Activated CD4-positive, alpha-beta T cell treated with anti-CD3 and anti-CD28 coated beads for 36 hours (primary cell): ENCODE measurements at regions not wholly inside any gene's neighbourhood (a gene's known extent, or its start where the extent isn't known, plus 50 kb on each side); places are given as distances from the start of the nearest gene placed in this dataset.
"Not testable (repeated sequence)": the region's sequence is repeated elsewhere in the genome, so short reads cannot be mapped to it uniquely, and the experiment has no call there.

Experiments used
- ATAC-seq: fragments of 200-7000 bp; cut with Tn5 transposase; one replicate; pipeline ENCODE4 v1.10.0; 2021; ENCODE audit warnings: mild to moderate bottlenecking, moderate library complexity
- CTCF ChIA-PET: fragments of 350-600 bp; sonication (Branson Sonifier 250); formaldehyde crosslinking; loops from one replicate; lab custom pipeline; 2021; ENCODE audit warnings: antibody characterized with exemption; lab: Charles Lee
- POLR2A ChIA-PET: fragments of 350-600 bp; sonication (Branson Sonifier 250); formaldehyde crosslinking; loops from one replicate; lab custom pipeline; 2021; ENCODE audit warnings: antibody characterized with exemption, inconsistent platforms; lab: Charles Lee
- DNase-seq: peaks from one replicate; pipeline ENCODE4 v3.0.0-alpha.2; 2020
- H3K27ac Mint-ChIP-seq: one replicate; pipeline ENCODE4 v1.8.0; 2021; ENCODE audit warnings: mixed read lengths
- H3K27me3 Mint-ChIP-seq: one replicate; pipeline ENCODE4 v1.8.0; 2021; ENCODE audit warnings: mixed read lengths
- H3K36me3 Mint-ChIP-seq: one replicate; pipeline ENCODE4 v1.8.0; 2021; ENCODE audit warnings: low read depth, mixed read lengths
- H3K4me1 Mint-ChIP-seq: one replicate; pipeline ENCODE4 v1.8.0; 2021; ENCODE audit warnings: mixed read lengths
- H3K4me3 Mint-ChIP-seq: one replicate; pipeline ENCODE4 v1.8.0; 2021; ENCODE audit warnings: mild to moderate bottlenecking, moderate library complexity, mixed read lengths
- H3K9me3 Mint-ChIP-seq: one replicate; pipeline ENCODE4 v1.8.0; 2021; ENCODE audit warnings: low read depth, mixed read lengths
- intact Hi-C, 2 experiments: fragments of 100-400 bp; cut with DNase I in 1 of 2; cut with micrococcal nuclease in 1 of 2; formaldehyde crosslinking; loops; one replicate each; pipeline versions ENCODE4 v1.14.2 to v1.15.1; 2022 to 2024; cut with DNase I, micrococcal nuclease

GRCh38 chr12:9421520-9422086 is 186.1 kb downstream of the KLRB1 start:
- H3K4me3 Mint-ChIP-seq, result not testable (repeated sequence)
- peak; percentile 30 for ATAC-seq

GRCh38 chr12:9420817-9421519 is 186.7 kb downstream of the KLRB1 start:
- CTCF ChIA-PET, H3K4me3 Mint-ChIP-seq, ATAC-seq, H3K4me1 Mint-ChIP-seq, intact Hi-C loops, H3K27me3 Mint-ChIP-seq, H3K9me3 Mint-ChIP-seq, DNase-seq, H3K27ac Mint-ChIP-seq: not testable (repeated sequence)
- H3K36me3 Mint-ChIP-seq, result peaks cover 12% of the 10 kb centered on the region
- POLR2A ChIA-PET, result interaction anchor here (0.6 kb wide), 1 partner anchor 118 kb away, joined by 3 read pairs; no protein-coding TSS in a partner anchor

More at GRCh38 chr12:9421520-9422086, 186.1 kb downstream of the KLRB1 start:
- H3K9me3 Mint-ChIP-seq, intact Hi-C loops, H3K4me1 Mint-ChIP-seq, CTCF ChIA-PET, DNase-seq, H3K27ac Mint-ChIP-seq, H3K27me3 Mint-ChIP-seq: not testable (repeated sequence)
- H3K36me3 Mint-ChIP-seq, result peaks cover 16% of the 10 kb centered on the region
- POLR2A ChIA-PET, result interaction anchor here (0.6 kb wide), 1 partner anchor 118 kb away, joined by 3 read pairs; no protein-coding TSS in a partner anchor

GRCh38 chr12:9418669-9419041 is 189.1 kb downstream of the KLRB1 start:
- POLR2A ChIA-PET, result interaction anchor here (0.6 kb wide), 1 partner anchor 684 kb away, joined by 7 read pairs; no protein-coding TSS in a partner anchor
- H3K9me3 Mint-ChIP-seq, H3K36me3 Mint-ChIP-seq, ATAC-seq, DNase-seq, intact Hi-C loops, H3K4me1 Mint-ChIP-seq, H3K27ac Mint-ChIP-seq, CTCF ChIA-PET, H3K4me3 Mint-ChIP-seq, H3K27me3 Mint-ChIP-seq: not testable (repeated sequence)

GRCh38 chr12:9417947-9418668 is 189.6 kb downstream of the KLRB1 start:
- DNase-seq, ATAC-seq, H3K4me3 Mint-ChIP-seq, H3K27me3 Mint-ChIP-seq, intact Hi-C loops, H3K27ac Mint-ChIP-seq, CTCF ChIA-PET, H3K9me3 Mint-ChIP-seq, H3K4me1 Mint-ChIP-seq, H3K36me3 Mint-ChIP-seq: not testable (repeated sequence)
- POLR2A ChIA-PET, result interaction anchor here (0.6 kb wide), 1 partner anchor 685 kb away, joined by 7 read pairs; no protein-coding TSS in a partner anchor

- DNase-seq, intact Hi-C loops, H3K9me3 Mint-ChIP-seq, H3K27me3 Mint-ChIP-seq, POLR2A ChIA-PET, H3K27ac Mint-ChIP-seq, H3K4me3 Mint-ChIP-seq, H3K36me3 Mint-ChIP-seq, ATAC-seq, CTCF ChIA-PET: not testable (repeated sequence)
- H3K4me1 Mint-ChIP-seq, result peaks cover 13% of the 10 kb centered on the region
Observed at GRCh38 chr12:9417341-9417740, 190.4 kb downstream of the KLRB1 start.

GRCh38 chr12:9416346-9416745 is 191.4 kb downstream of the KLRB1 start:
- H3K4me1 Mint-ChIP-seq, result peaks cover 18% of the 10 kb centered on the region
- H3K9me3 Mint-ChIP-seq, intact Hi-C loops, H3K4me3 Mint-ChIP-seq, DNase-seq, H3K27ac Mint-ChIP-seq, H3K36me3 Mint-ChIP-seq, ATAC-seq, CTCF ChIA-PET, H3K27me3 Mint-ChIP-seq, POLR2A ChIA-PET: not testable (repeated sequence)

- ATAC-seq, CTCF ChIA-PET, intact Hi-C loops, H3K36me3 Mint-ChIP-seq, H3K27ac Mint-ChIP-seq, H3K9me3 Mint-ChIP-seq, H3K4me3 Mint-ChIP-seq, DNase-seq, H3K27me3 Mint-ChIP-seq, POLR2A ChIA-PET: not testable (repeated sequence)
- peaks cover 18% of the 10 kb centered on the region for H3K4me1 Mint-ChIP-seq
Observed at GRCh38 chr12:9415898-9416297, 191.8 kb downstream of the KLRB1 start.

GRCh38 chr12:9413862-9414261 is 193.9 kb downstream of the KLRB1 start:
- H3K4me3 Mint-ChIP-seq, ATAC-seq, CTCF ChIA-PET, POLR2A ChIA-PET, H3K9me3 Mint-ChIP-seq, H3K36me3 Mint-ChIP-seq, H3K27me3 Mint-ChIP-seq, DNase-seq: not testable (repeated sequence)
- intact Hi-C loops, result loop anchor here (5.0 kb wide), 2 partner anchors 92 to 97 kb away; no protein-coding TSS in a partner anchor
- peaks cover 18% of the 10 kb centered on the region for H3K4me1 Mint-ChIP-seq
- H3K27ac Mint-ChIP-seq, result peak overlapping the region; percentile 31

GRCh38 chr12:9412459-9412858 is 195.3 kb downstream of the KLRB1 start:
- H3K27me3 Mint-ChIP-seq, H3K36me3 Mint-ChIP-seq, H3K9me3 Mint-ChIP-seq, ATAC-seq, DNase-seq, H3K4me3 Mint-ChIP-seq, POLR2A ChIA-PET, CTCF ChIA-PET, H3K27ac Mint-ChIP-seq: not testable (repeated sequence)
- peaks cover 18% of the 10 kb centered on the region for H3K4me1 Mint-ChIP-seq
- intact Hi-C loops, result loop anchor here (5.0 kb wide), 2 partner anchors 90 to 95 kb away; no protein-coding TSS in a partner anchor

GRCh38 chr12:9411616-9412268 is 196.0 kb downstream of the KLRB1 start:
- POLR2A ChIA-PET, ATAC-seq, H3K9me3 Mint-ChIP-seq, CTCF ChIA-PET, H3K27me3 Mint-ChIP-seq, H3K36me3 Mint-ChIP-seq, DNase-seq, H3K4me3 Mint-ChIP-seq: not testable (repeated sequence)
- intact Hi-C loops, result loop anchor here (5.0 kb wide), 2 partner anchors 89 to 94 kb away; no protein-coding TSS in a partner anchor
- Mint-ChIP-seq H3K27ac (peak overlapping the region; percentile 28), H3K4me1 (peaks cover 18% of the 10 kb centered on the region)

GRCh38 chr12:9407425-9407748 is 199.2 kb upstream of the PZP start:
- H3K27me3 Mint-ChIP-seq, H3K4me3 Mint-ChIP-seq, DNase-seq, CTCF ChIA-PET, H3K27ac Mint-ChIP-seq, H3K36me3 Mint-ChIP-seq, intact Hi-C loops, POLR2A ChIA-PET, H3K4me1 Mint-ChIP-seq, ATAC-seq, H3K9me3 Mint-ChIP-seq: not testable (repeated sequence)
